Spleen (tissue), 11 donors: ENCODE measurements at regions not wholly inside any gene's neighbourhood (a gene's known extent, or its start where the extent isn't known, plus 50 kb on each side); places are given as distances from the start of the nearest gene placed in this dataset.

Source experiments
- DNase-seq: peaks from one replicate; pipeline ENCODE4 v3.0.0-alpha.2; 2020
- H3K27ac ChIP-seq, 8 donors: fragments of 200-600 bp; sonication (generic) in 7 of 8; 1 replicate in 4 of 8; 2 replicates in 4 of 8; pipeline versions ENCODE4 v1.5.0 to v1.8.0; 2016 to 2021; ENCODE audit warnings: inconsistent platforms in 4 of 8, mild to moderate bottlenecking in 4 of 8, moderate library complexity in 1 of 8
- H3K27me3 ChIP-seq, 7 donors: fragments of 200-600 bp; sonication (generic) in 6 of 7; replicated peaks in 1 of 7; 1 replicate in 4 of 7; 2 replicates in 3 of 7; pipeline versions ENCODE4 v1.5.0 to v1.8.0; 2016 to 2021; ENCODE audit warnings: inconsistent platforms in 3 of 7, mild to moderate bottlenecking in 1 of 7
- H3K36me3 ChIP-seq, 6 donors: fragments of 200-600 bp; sonication (generic) in 5 of 6; 1 replicate in 4 of 6; 2 replicates in 2 of 6; pipeline versions ENCODE4 v1.5.0 to v1.8.0; 2016 to 2021; ENCODE audit warnings: inconsistent platforms in 2 of 6
- H3K4me1 ChIP-seq, 6 donors: fragments of 200-600 bp; sonication (generic) in 5 of 6; 1 replicate in 3 of 6; 2 replicates in 3 of 6; pipeline versions ENCODE4 v1.5.0 to v1.8.0; 2016 to 2021; ENCODE audit warnings: inconsistent platforms in 3 of 6
- H3K4me3 ChIP-seq, 8 donors: fragments of 200-600 bp; sonication (generic) in 7 of 8; 1 replicate in 4 of 8; 2 replicates in 4 of 8; pipeline versions ENCODE4 v1.5.0 to v1.8.0; 2016 to 2021; ENCODE audit warnings: inconsistent platforms in 4 of 8, mild to moderate bottlenecking in 4 of 8, moderate library complexity in 2 of 8
- H3K9me3 ChIP-seq, 8 donors: fragments of 200-600 bp; sonication (generic) in 7 of 8; 1 replicate in 4 of 8; 2 replicates in 4 of 8; pipeline versions ENCODE4 v1.5.0 to v1.8.0; 2016 to 2021; ENCODE audit warnings: inconsistent platforms in 4 of 8
- CTCF ChIP-seq, 11 experiments: fragments of 200-600 bp in 7 of 11; fragments of 450-650 bp in 4 of 11; sonication (generic) in 4 of 11; IDR thresholded peaks in 8 of 11; conservative IDR thresholded peaks in 3 of 11; 1 replicate in 7 of 11; 2 replicates in 4 of 11; pipeline versions ENCODE4 v1.4.0 to v1.8.0; 2016 to 2021; ENCODE audit warnings: antibody characterized with exemption in 11 of 11, inconsistent platforms in 4 of 11, mild to moderate bottlenecking in 1 of 11
- POLR2A ChIP-seq, 3 donors: fragments of 450-650 bp; IDR thresholded peaks; one replicate each; pipeline ENCODE4 v1.5.1; 2017; ENCODE audit warnings: antibody characterized with exemption in 3 of 3, mild to moderate bottlenecking in 1 of 3
- POLR2AphosphoS5 ChIP-seq, 3 donors: sonication (generic); formaldehyde crosslinking; IDR thresholded peaks; one replicate each; pipeline ENCODE4 v1.5.1; 2017; ENCODE audit warnings: antibody characterized with exemption in 3 of 3
- WGBS, 5 donors: extraction: QIAGEN DNeasy Blood & Tissue Kit in 3 of 5; methylation state at CpG; one replicate each; pipeline versions ENCODE4 v1.1.5 to v1.1.7; 2013 to 2018; 5-methylcytosine and 5-hydroxymethylcytosine counted together
- intact Hi-C: fragments of 100-400 bp; cut with DNase I; formaldehyde crosslinking; loops from one replicate; pipeline ENCODE4 v1.15.0; 2023; ENCODE audit warnings: low total_unique reads
- donor health status: healthy with polysubstance abuse.
- donor health status: DM: no; HTN: no; CAD: no; lungs with moderate emphysema.
- donor health status: DM: no; HTN: no; CAD: no.
- donor health status: Bipolar disorder and iron deficiency.
- donor health status: healthy.
- donor health status: DM: no; HTN: no; CAD: no.
- donor health status: DM: yes; HTN: yes; CAD: no.

- WGBS, 5 donors = 66 to 76% (median 72%) methylated on average over 9 of the region's 9 CpGs
- Histone ChIP-seq H3K27ac (no peak overlapping the region), H3K27me3 (peaks cover 0 to 27% (median 0%) of the 10 kb centered on the region in 7 donors), H3K36me3 (no peaks in the 10 kb centered on the region), H3K9me3 (no peaks in the 10 kb centered on the region), H3K4me3 (no peak overlapping the region), H3K4me1 (peaks cover 0 to 27% (median 0%) of the 10 kb centered on the region in 6 donors)
- intact Hi-C loops = loop anchor here (10.0 kb wide), 1 partner anchor 143 kb away; no protein-coding TSS in a partner anchor
- DNase-seq = no peak
- TF ChIP-seq CTCF (IDR thresholded peaks at IDR 0.05 in 8 of 11, conservative IDR thresholded peaks at IDR 0.05 in 3 of 11) (no peak), POLR2AphosphoS5 (IDR thresholded peaks at IDR 0.05) (no peak), POLR2A (IDR thresholded peaks at IDR 0.05) (no peak)
These were observed 55.9 kb upstream of the KDR start for GRCh38 chr4:55181010-55182005.

- Histone ChIP-seq H3K36me3 (no peaks in the 10 kb centered on the region), H3K9me3 (no peaks in the 10 kb centered on the region), H3K4me1 (peaks cover 0 to 13% (median 0%) of the 10 kb centered on the region in 6 donors), H3K27ac (no peak overlapping the region), H3K4me3 (no peak overlapping the region), H3K27me3 (peaks cover 0 to 26% (median 0%) of the 10 kb centered on the region in 7 donors)
- DNase-seq = no peak
- TF ChIP-seq CTCF (IDR thresholded peaks at IDR 0.05 in 8 of 11, conservative IDR thresholded peaks at IDR 0.05 in 3 of 11) (no peak), POLR2AphosphoS5 (IDR thresholded peaks at IDR 0.05) (no peak), POLR2A (IDR thresholded peaks at IDR 0.05) (no peak)
- intact Hi-C loops = loop anchor here (10.0 kb wide), 1 partner anchor 141 kb away; no protein-coding TSS in a partner anchor
- WGBS, 5 donors = 51 to 58% (median 51%) methylated on average over 8 of the region's 8 CpGs
These were observed 58.7 kb upstream of the KDR start for GRCh38 chr4:55183926-55184599.

- intact Hi-C loops = loop anchor here (10.0 kb wide), 1 partner anchor 140 kb away; no protein-coding TSS in a partner anchor
- TF ChIP-seq POLR2AphosphoS5 (IDR thresholded peaks at IDR 0.05) (no peak), CTCF (IDR thresholded peaks at IDR 0.05 in 8 of 11, conservative IDR thresholded peaks at IDR 0.05 in 3 of 11) (peak in 7 of 11 experiments; percentile 20 to 45 (median 33))
- H3K4me1 ChIP-seq = peaks cover 0 to 13% (median 0%) of the 10 kb centered on the region in 6 donors
These were observed 59.5 kb upstream of the KDR start for GRCh38 chr4:55184600-55185523.

More at GRCh38 chr4:55184600-55185523, 59.5 kb upstream of the KDR start:
- no peaks in the 10 kb centered on the region for H3K9me3 ChIP-seq
- 56 to 68% (median 63%) methylated on average over 9 of the region's 9 CpGs for WGBS, 5 donors
- H3K36me3 ChIP-seq = no peaks in the 10 kb centered on the region
- DNase-seq = no peak
- peaks cover 0 to 25% (median 0%) of the 10 kb centered on the region in 7 donors for H3K27me3 ChIP-seq
- H3K4me3 ChIP-seq = no peak overlapping the region
- no peak overlapping the region for H3K27ac ChIP-seq
